Activated CD8-positive, alpha-beta T cell treated with anti-CD3 and anti-CD28 coated beads, Interleukin-2, amount 10 ng/mL, durations not matched to agents 7 days and 5 days (primary cell): ENCODE measurements at regions not wholly inside any gene's neighbourhood (a gene's known extent, or its start where the extent isn't known, plus 50 kb on each side); places are given as distances from the start of the nearest gene placed in this dataset.

ENCODE experiments used
- ATAC-seq: fragments of 150-1000 bp; cut with Tn5 transposase; one replicate; pipeline ENCODE4 v1.10.0; 2021; ENCODE audit warnings: moderate library complexity
- CTCF ChIA-PET: fragments of 350-600 bp; sonication (Branson Sonifier 250); formaldehyde crosslinking; loops from one replicate; lab custom pipeline; 2021; ENCODE audit warnings: antibody characterized with exemption; lab: Charles Lee
- POLR2A ChIA-PET: fragments of 350-600 bp; sonication (Branson Sonifier 250); formaldehyde crosslinking; loops from one replicate; lab custom pipeline; 2021; ENCODE audit warnings: antibody characterized with exemption; lab: Charles Lee
- DNase-seq: peaks from one replicate; pipeline ENCODE4 v3.0.0-alpha.2; 2020
- H3K27ac Mint-ChIP-seq: one replicate; pipeline ENCODE4 v1.8.0; 2021; ENCODE audit warnings: mild to moderate bottlenecking, mixed read lengths
- H3K27me3 Mint-ChIP-seq: one replicate; pipeline ENCODE4 v1.8.0; 2021; ENCODE audit warnings: low read depth, mixed read lengths
- H3K36me3 Mint-ChIP-seq: one replicate; pipeline ENCODE4 v1.8.0; 2021; ENCODE audit warnings: low read depth, mixed read lengths
- H3K4me1 Mint-ChIP-seq: one replicate; pipeline ENCODE4 v1.8.0; 2021; ENCODE audit warnings: low read depth, mixed read lengths
- H3K4me3 Mint-ChIP-seq: one replicate; pipeline ENCODE4 v1.8.0; 2021; ENCODE audit warnings: mild to moderate bottlenecking, mixed read lengths
- H3K9me3 Mint-ChIP-seq: one replicate; pipeline ENCODE4 v1.8.0; 2022; ENCODE audit warnings: mixed read lengths; ENCODE audit not compliant: insufficient read depth

- Mint-ChIP-seq H3K27me3 (no peaks in the 10 kb centered on the region), H3K4me1 (no peaks in the 10 kb centered on the region), H3K9me3 (no peaks in the 10 kb centered on the region), H3K4me3 (no peak overlapping the region), H3K36me3 (no peaks in the 10 kb centered on the region), H3K27ac (no peak overlapping the region)
- ChIA-PET CTCF (no interaction called here), POLR2A (no interaction called here)
- DNase-seq (no peak), ATAC-seq (no peak)
Measured at GRCh38 chr7:81822811-81823210, 53.0 kb upstream of the HGF start.

GRCh38 chr7:81819861-81820260, 50.0 kb upstream of the HGF start:
- ChIA-PET CTCF (no interaction called here), POLR2A (no interaction called here)
- DNase-seq (no peak), ATAC-seq (no peak)
- no peak overlapping the region for H3K4me3 Mint-ChIP-seq
- no peaks in the 10 kb centered on the region for H3K4me1 Mint-ChIP-seq
- H3K36me3 Mint-ChIP-seq, result no peaks in the 10 kb centered on the region
- H3K27me3 Mint-ChIP-seq, result no peaks in the 10 kb centered on the region
- no peaks in the 10 kb centered on the region for H3K9me3 Mint-ChIP-seq
- H3K27ac Mint-ChIP-seq, result no peak overlapping the region
